ENCODE measurements at regions not wholly inside any gene's neighbourhood (a gene's known extent, or its start where the extent isn't known, plus 50 kb on each side); places are given as distances from the start of the nearest gene placed in this dataset.
"Not testable (repeated sequence)": the region's sequence is repeated elsewhere in the genome, so short reads cannot be mapped to it uniquely, and the experiment has no call there.

DNA sequence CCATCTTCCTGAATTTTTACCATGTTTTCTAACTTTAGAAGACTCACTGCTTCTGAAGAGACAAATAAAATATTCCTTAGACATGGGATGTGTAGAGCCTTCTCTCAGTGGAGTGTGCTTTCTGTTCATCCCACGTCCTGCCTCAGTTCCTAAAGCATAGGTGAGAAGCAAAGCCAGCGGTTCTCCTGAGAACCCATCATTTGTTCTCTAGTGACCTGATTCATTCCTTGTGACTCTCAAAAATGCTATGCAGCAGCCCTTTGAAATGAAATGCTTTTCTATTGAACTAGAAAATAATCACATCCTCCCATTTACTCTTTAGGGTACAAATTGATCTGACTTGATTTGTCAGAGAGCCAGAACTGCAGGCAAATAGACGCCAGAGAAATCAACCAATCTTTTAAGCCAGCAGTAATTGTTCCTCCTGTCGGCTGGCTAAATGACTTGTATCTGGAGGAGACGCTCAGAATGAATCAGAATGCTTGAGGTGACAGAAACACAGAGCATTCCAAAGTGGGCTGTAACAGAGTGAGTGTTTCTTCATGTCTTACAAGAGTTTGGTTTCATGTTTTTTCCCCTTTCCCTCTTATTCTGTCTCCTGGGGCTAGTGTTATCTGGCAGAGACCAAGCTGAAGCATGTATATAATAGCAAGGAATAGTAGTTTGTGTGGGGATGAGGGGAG, 81.3 kb upstream of the TMEM178A start:
- H3K9me3 Mint-ChIP-seq (ENCODE audit: low read depth), result peaks cover 23% of the 10 kb centered on the region
- H3K27me3 Mint-ChIP-seq, result peaks cover 5% of the 10 kb centered on the region

DNA sequence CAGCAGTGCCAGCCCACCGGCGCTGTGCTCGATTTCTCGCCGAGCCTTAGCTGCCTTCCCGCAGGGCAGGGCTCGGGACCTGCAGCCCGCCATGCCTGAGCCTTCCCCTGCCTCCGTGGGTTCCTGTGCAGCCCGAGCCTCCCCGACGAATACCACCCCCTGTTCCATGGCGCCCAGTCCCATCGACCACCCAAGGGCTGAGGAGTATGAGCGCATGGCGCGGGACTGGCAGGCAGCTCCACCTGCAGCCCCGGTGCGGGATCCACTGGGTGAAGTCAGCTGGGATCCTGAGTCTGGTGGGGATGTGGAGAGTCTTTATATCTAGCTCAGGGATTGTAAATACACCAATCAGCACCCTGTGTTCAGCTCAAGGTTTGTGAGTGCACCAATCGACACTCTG, 80.2 kb upstream of the TMEM178A start:
- H3K4me3 Mint-ChIP-seq (ENCODE audit: low read depth); H3K27me3 Mint-ChIP-seq; H3K4me1 Mint-ChIP-seq (ENCODE audit: low read depth); H3K27ac Mint-ChIP-seq; H3K36me3 Mint-ChIP-seq (ENCODE audit: insufficient read depth); DNase-seq (ENCODE audit: low spot score, unreplicated experiment): not testable (repeated sequence)
- peaks cover 19% of the 10 kb centered on the region for H3K9me3 Mint-ChIP-seq (ENCODE audit: low read depth)

More for the DNA sequence above, 81.3 kb upstream of the TMEM178A start:
- peaks cover 4% of the 10 kb centered on the region for H3K4me1 Mint-ChIP-seq (ENCODE audit: low read depth)
- peaks cover 6% of the 10 kb centered on the region for H3K36me3 Mint-ChIP-seq (ENCODE audit: insufficient read depth)
- DNase-seq (ENCODE audit: low spot score, unreplicated experiment), result no peak
- TF ChIP-seq, protein P1, sequence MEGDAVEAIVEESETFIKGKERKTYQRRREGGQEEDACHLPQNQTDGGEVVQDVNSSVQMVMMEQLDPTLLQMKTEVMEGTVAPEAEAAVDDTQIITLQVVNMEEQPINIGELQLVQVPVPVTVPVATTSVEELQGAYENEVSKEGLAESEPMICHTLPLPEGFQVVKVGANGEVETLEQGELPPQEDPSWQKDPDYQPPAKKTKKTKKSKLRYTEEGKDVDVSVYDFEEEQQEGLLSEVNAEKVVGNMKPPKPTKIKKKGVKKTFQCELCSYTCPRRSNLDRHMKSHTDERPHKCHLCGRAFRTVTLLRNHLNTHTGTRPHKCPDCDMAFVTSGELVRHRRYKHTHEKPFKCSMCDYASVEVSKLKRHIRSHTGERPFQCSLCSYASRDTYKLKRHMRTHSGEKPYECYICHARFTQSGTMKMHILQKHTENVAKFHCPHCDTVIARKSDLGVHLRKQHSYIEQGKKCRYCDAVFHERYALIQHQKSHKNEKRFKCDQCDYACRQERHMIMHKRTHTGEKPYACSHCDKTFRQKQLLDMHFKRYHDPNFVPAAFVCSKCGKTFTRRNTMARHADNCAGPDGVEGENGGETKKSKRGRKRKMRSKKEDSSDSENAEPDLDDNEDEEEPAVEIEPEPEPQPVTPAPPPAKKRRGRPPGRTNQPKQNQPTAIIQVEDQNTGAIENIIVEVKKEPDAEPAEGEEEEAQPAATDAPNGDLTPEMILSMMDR (IDR thresholded peaks at IDR 0.05; ENCODE audit: unreplicated experiment), result no peak
- H3K27ac Mint-ChIP-seq, result no peak overlapping the region
- no peak overlapping the region for H3K4me3 Mint-ChIP-seq (ENCODE audit: low read depth)

DNA sequence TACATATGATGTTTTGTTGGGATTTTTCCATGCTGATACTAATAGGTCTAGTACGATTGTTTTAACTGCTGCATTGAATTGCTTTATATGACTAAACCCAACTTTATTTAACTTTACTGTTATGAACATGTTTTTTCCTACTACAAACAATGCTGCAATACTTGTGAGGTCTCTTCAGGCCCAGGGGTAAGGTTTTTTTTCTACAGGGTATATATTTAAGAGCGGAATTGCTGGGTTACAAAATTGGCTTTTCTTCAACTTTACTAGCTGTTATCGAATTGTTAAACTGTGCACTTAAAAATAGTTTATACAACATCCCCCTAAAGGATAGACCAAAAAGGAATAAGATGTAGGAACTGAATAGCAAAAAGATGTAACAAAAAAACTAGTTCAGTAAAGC, 78.5 kb upstream of the TMEM178A start:
- Mint-ChIP-seq H3K4me1 (ENCODE audit: low read depth) (peaks cover 4% of the 10 kb centered on the region), H3K9me3 (ENCODE audit: low read depth) (peaks cover 11% of the 10 kb centered on the region), H3K4me3 (ENCODE audit: low read depth) (no peak overlapping the region), H3K36me3 (ENCODE audit: insufficient read depth) (peaks cover 4% of the 10 kb centered on the region), H3K27ac (no peak overlapping the region), H3K27me3 (peaks cover 5% of the 10 kb centered on the region)
- no peak for DNase-seq (ENCODE audit: low spot score, unreplicated experiment)
- TF ChIP-seq, protein P1 (IDR thresholded peaks at IDR 0.05; ENCODE audit: unreplicated experiment), result no peak

DNA sequence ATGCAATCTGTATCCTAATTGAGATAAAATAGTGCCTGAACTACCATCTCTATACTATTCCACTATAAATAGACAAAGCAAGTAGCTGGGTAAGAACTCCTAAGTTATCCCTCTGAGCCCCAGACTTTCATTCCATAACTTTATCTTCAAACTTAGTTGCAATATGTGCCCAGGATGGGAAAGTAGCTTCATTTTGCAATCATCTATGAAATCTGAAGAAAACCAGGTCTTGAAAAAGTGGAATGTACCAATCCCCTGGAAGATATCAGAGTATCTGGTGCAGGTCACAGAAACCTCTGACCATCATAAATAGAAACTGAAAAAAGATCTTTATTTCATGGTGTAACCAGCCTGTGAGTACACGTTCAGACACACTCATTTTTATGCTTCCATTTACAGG, 78.1 kb upstream of the TMEM178A start:
- DNase-seq (ENCODE audit: low spot score, unreplicated experiment), result no peak
- peaks cover 4% of the 10 kb centered on the region for H3K36me3 Mint-ChIP-seq (ENCODE audit: insufficient read depth)
- H3K4me3 Mint-ChIP-seq (ENCODE audit: low read depth), result no peak overlapping the region
- H3K27me3 Mint-ChIP-seq, result peaks cover 5% of the 10 kb centered on the region
- TF ChIP-seq, protein P1 (IDR thresholded peaks at IDR 0.05; ENCODE audit: unreplicated experiment), result no peak
- no peak overlapping the region for H3K27ac Mint-ChIP-seq
- peaks cover 4% of the 10 kb centered on the region for H3K4me1 Mint-ChIP-seq (ENCODE audit: low read depth)
- H3K9me3 Mint-ChIP-seq (ENCODE audit: low read depth), result peaks cover 11% of the 10 kb centered on the region

DNA sequence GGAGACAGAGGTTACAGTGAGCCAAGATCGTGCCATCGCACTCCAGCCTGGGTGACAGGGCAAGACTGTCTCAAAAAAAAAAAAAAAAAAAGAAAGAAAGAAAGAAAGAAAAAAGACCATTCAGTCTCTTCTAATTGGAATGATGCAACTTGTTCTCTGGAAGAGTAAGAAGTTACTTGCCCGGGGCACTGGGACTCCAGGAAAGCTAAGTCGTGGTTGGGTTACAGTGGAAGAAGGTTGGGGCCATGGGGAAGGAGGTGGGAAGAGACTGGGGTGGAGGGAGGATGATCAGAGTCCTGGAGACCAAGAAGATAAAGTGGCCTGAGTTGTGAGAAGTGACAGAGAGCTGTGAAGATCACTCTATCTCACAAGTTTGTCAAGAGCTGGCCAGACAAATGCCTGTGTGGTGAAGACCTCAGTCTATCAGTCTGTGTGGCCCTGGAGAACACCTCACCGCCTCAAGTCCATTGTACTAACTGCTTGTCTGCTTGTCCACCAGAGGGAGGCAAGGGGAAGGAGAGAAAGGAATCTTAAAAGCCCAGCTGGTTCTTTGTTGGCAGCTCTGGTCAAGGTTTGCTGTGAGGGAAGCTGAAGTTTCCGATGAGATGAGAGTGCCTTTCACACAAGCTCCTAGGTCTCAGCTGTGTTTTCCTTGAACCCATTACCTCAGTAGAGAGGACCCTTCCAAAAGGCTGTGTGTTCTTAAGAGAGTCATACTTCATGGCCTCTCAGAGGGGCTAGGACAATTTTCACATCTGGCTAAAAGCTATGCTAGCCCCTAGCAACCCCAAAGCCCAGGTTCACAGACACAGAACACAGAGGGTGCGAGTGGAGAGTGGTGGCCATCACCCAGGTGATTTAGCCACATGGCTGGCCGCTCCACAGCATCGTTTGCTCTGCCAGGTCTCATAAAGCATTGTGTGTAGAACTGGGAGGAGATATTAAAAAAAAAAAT, 72.0 kb upstream of the TMEM178A start:
- Mint-ChIP-seq H3K9me3 (ENCODE audit: low read depth) (no peaks in the 10 kb centered on the region), H3K4me1 (ENCODE audit: low read depth) (peaks cover 3% of the 10 kb centered on the region), H3K4me3 (ENCODE audit: low read depth) (no peak overlapping the region), H3K27me3 (no peaks in the 10 kb centered on the region), H3K27ac (peak overlapping the region; percentile 73), H3K36me3 (ENCODE audit: insufficient read depth) (no peaks in the 10 kb centered on the region)
- no peak for DNase-seq (ENCODE audit: low spot score, unreplicated experiment)
- TF ChIP-seq, protein P1 (IDR thresholded peaks at IDR 0.05; ENCODE audit: unreplicated experiment), result peak; percentile 57
